Mesenchymal stem cell (in vitro differentiated cells and primary cell): ENCODE measurements at regions not wholly inside any gene's neighbourhood (a gene's known extent, or its start where the extent isn't known, plus 50 kb on each side); places are given as distances from the start of the nearest gene placed in this dataset.

Source experiments
- DNase-seq: peaks from one replicate; pipeline ENCODE4 v3.0.0-alpha.2; 2013
- H2AFZ ChIP-seq: one replicate; pipeline ENCODE4 v1.6.1; 2013; ENCODE audit warnings: low read depth, mild to moderate bottlenecking, control low read depth, inconsistent platforms, low read length, moderate library complexity
- H2AK5ac ChIP-seq: 2 replicates; pipeline ENCODE4 v1.6.1; 2013; ENCODE audit warnings: low read length, moderate library complexity, mild to moderate bottlenecking, inconsistent platforms; ENCODE audit not compliant: severe bottlenecking
- H2BK120ac ChIP-seq: one replicate; pipeline ENCODE4 v1.6.1; 2013; ENCODE audit warnings: low read depth, mild to moderate bottlenecking, inconsistent platforms, low read length, moderate library complexity
- H2BK12ac ChIP-seq, 2 experiments: one replicate each; pipeline ENCODE4 v1.6.1; 2013; ENCODE audit warnings: inconsistent platforms in 2 of 2, low read length in 2 of 2, mild to moderate bottlenecking in 2 of 2, moderate library complexity in 2 of 2, control low read depth in 1 of 2
- H2BK15ac ChIP-seq: one replicate; pipeline ENCODE4 v1.6.1; 2013; ENCODE audit warnings: mild to moderate bottlenecking, low read depth, inconsistent platforms; ENCODE audit not compliant: poor library complexity, severe bottlenecking
- H2BK5ac ChIP-seq: 2 replicates; pipeline ENCODE4 v1.6.1; 2013; ENCODE audit warnings: low read depth, mild to moderate bottlenecking, low read length, control low read depth, inconsistent platforms; ENCODE audit not compliant: poor library complexity, severe bottlenecking
- H3K14ac ChIP-seq, 2 experiments: one replicate each; pipeline ENCODE4 v1.6.1; 2013; ENCODE audit warnings: inconsistent platforms in 2 of 2, low read length in 2 of 2, control low read depth in 1 of 2, mild to moderate bottlenecking in 1 of 2, moderate library complexity in 1 of 2
- H3K18ac ChIP-seq, 2 experiments: one replicate each; pipeline ENCODE4 v1.6.1; 2013; ENCODE audit warnings: inconsistent platforms in 2 of 2, low read length in 2 of 2, control low read depth in 1 of 2, low read depth in 1 of 2, mild to moderate bottlenecking in 1 of 2
- H3K23ac ChIP-seq, 2 experiments: one replicate each; pipeline ENCODE4 v1.6.1; 2013; ENCODE audit warnings: inconsistent platforms in 2 of 2, low read length in 2 of 2, mild to moderate bottlenecking in 2 of 2, moderate library complexity in 2 of 2, control low read depth in 1 of 2
- H3K27ac ChIP-seq: 2 replicates; pipeline ENCODE4 v1.5.1; 2013; ENCODE audit warnings: mild to moderate bottlenecking, moderate library complexity, low read length, control low read depth, inconsistent platforms; ENCODE audit not compliant: poor library complexity, severe bottlenecking
- H3K27me3 ChIP-seq, 2 experiments: 2 replicates each; pipeline versions ENCODE4 v1.6.1 to v1.7.0; 2013; ENCODE audit warnings: low read length in 2 of 2, mild to moderate bottlenecking in 2 of 2, moderate library complexity in 2 of 2, control low read depth in 1 of 2, inconsistent platforms in 1 of 2; ENCODE audit not compliant: control insufficient read depth in 1 of 2, insufficient read depth in 1 of 2
- H3K36me3 ChIP-seq, 2 experiments: 2 replicates each; pipeline versions ENCODE4 v1.6.1 to v1.7.0; 2013; ENCODE audit warnings: low read length in 2 of 2, control low read depth in 1 of 2, inconsistent platforms in 1 of 2, low read depth in 1 of 2, mild to moderate bottlenecking in 1 of 2; ENCODE audit not compliant: insufficient read depth in 2 of 2, control insufficient read depth in 1 of 2
- H3K4ac ChIP-seq, 2 experiments: one replicate each; pipeline ENCODE4 v1.6.1; 2013; ENCODE audit warnings: inconsistent platforms in 2 of 2, low read length in 2 of 2, mild to moderate bottlenecking in 2 of 2, moderate library complexity in 2 of 2, control low read depth in 1 of 2, low read depth in 1 of 2
- H3K4me1 ChIP-seq: 2 replicates; pipeline ENCODE4 v1.6.1; 2013; ENCODE audit warnings: low read depth, low read length, control low read depth; ENCODE audit not compliant: control insufficient read depth, insufficient read depth
- H3K4me2 ChIP-seq: 2 replicates; pipeline ENCODE4 v1.6.1; 2013; ENCODE audit warnings: low read length, mild to moderate bottlenecking, inconsistent platforms; ENCODE audit not compliant: poor library complexity, severe bottlenecking
- H3K4me3 ChIP-seq, 2 experiments: 2 replicates each; pipeline versions ENCODE4 v1.5.1 to v1.7.0; 2013; ENCODE audit warnings: low read length in 2 of 2, mild to moderate bottlenecking in 2 of 2, control low read depth in 1 of 2, low read depth in 1 of 2; ENCODE audit not compliant: insufficient read depth in 1 of 2
- H3K79me1 ChIP-seq: replicated peaks from 2 replicates; pipeline ENCODE4 v1.6.1; 2013; ENCODE audit warnings: mild to moderate bottlenecking, control low read depth, low read length, inconsistent platforms; ENCODE audit not compliant: poor library complexity, severe bottlenecking
- H3K9ac ChIP-seq: 2 replicates; pipeline ENCODE4 v1.7.0; 2013; ENCODE audit warnings: mild to moderate bottlenecking, low read length, moderate library complexity
- H3K9me3 ChIP-seq: 2 replicates; pipeline ENCODE4 v1.7.0; 2013; ENCODE audit warnings: mild to moderate bottlenecking, low read length; ENCODE audit not compliant: control insufficient read depth
- H4K8ac ChIP-seq: one replicate; pipeline ENCODE4 v1.6.1; 2013; ENCODE audit warnings: inconsistent platforms, mild to moderate bottlenecking, low read length, moderate library complexity
- H4K91ac ChIP-seq: one replicate; pipeline ENCODE4 v1.6.1; 2013; ENCODE audit warnings: mild to moderate bottlenecking, low read length, inconsistent platforms
- WGBS: methylation state at CpG from one replicate; pipeline ENCODE4 v1.1.7; 2013; ENCODE audit warnings: mixed read lengths; 5-methylcytosine and 5-hydroxymethylcytosine counted together

DNA sequence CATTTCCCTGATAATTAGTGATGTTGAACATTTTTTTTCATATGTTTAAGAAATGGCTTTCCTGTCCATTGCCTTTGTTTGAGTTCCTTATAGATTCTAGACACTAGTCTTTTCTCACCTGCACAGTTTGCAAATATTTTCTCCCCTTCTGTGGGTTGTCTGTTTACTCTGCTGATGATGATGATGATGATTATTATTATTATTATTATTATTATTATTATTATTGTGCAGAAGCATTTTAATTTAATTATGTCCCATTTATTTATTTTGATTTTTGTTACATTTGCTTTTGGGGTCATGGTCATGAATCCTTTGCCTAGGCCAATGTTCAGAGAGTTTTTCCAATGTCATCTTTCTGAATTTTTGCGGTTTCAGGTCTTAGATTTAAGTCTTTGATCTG is 492.5 kb upstream of the TSHZ3 start:
- no peak overlapping the region for H2AK5ac ChIP-seq
- DNase-seq = no peak
- H4K8ac ChIP-seq = no peak overlapping the region
- H3K27me3 ChIP-seq = no peaks in the 10 kb centered on the region
- no peak overlapping the region for H3K9ac ChIP-seq
- H3K4me1 ChIP-seq = no peaks in the 10 kb centered on the region
- no peak overlapping the region for H2AFZ ChIP-seq
- H3K27ac ChIP-seq = no peak overlapping the region
- H3K4me3 ChIP-seq = no peak overlapping the region
- H2BK120ac ChIP-seq = no peak overlapping the region
- WGBS = 44% methylated on average over 1 of the region's 1 CpG
- no peak overlapping the region for H3K14ac ChIP-seq
- peaks cover 35% of the 10 kb centered on the region for H3K9me3 ChIP-seq
- H3K4me2 ChIP-seq = no peak overlapping the region
- H3K79me1 ChIP-seq = no peaks in the 10 kb centered on the region
- no peak overlapping the region for H3K23ac ChIP-seq
- no peak overlapping the region for H3K4ac ChIP-seq
- no peaks in the 10 kb centered on the region for H3K36me3 ChIP-seq
- H2BK15ac ChIP-seq = no peak overlapping the region
- no peak overlapping the region for H3K18ac ChIP-seq
- no peak overlapping the region for H2BK12ac ChIP-seq
- H2BK5ac ChIP-seq = no peak overlapping the region
- no peak overlapping the region for H4K91ac ChIP-seq

DNA sequence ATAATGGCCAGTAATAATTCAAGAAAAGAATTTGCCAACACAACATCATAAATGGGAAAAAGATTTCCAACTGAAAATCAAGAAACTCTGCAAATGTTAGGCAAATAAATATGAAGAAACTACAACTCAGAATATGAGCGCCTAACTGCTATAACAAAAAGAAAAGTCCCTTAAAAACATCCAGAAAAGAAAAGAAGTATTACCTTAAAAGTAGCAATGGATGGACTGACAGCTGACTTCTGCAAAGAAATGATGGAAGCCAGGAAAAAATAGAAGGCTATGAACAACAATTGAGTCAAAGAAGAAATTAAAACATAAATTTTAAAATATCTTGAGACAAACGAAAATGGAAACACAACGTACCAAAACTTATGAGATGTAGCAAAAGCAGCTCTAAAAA is 482.3 kb upstream of the ZNF507 start:
- no peak overlapping the region for H3K4me2 ChIP-seq
- H3K14ac ChIP-seq = no peak overlapping the region
- H3K79me1 ChIP-seq = no peaks in the 10 kb centered on the region
- H3K9ac ChIP-seq = no peak overlapping the region
- H4K8ac ChIP-seq = no peak overlapping the region
- H3K9me3 ChIP-seq = peaks cover 72% of the 10 kb centered on the region
- no CpG with 5 or more reads among the region's 3 CpGs for WGBS
- no peak overlapping the region for H2AK5ac ChIP-seq
- no peak overlapping the region for H3K23ac ChIP-seq
- no peak overlapping the region for H3K27ac ChIP-seq
- H3K4me1 ChIP-seq = no peaks in the 10 kb centered on the region
- no peak overlapping the region for H2AFZ ChIP-seq
- no peaks in the 10 kb centered on the region for H3K27me3 ChIP-seq
- no peak overlapping the region for H3K4me3 ChIP-seq
- H4K91ac ChIP-seq = no peak overlapping the region
- no peaks in the 10 kb centered on the region for H3K36me3 ChIP-seq
- H2BK120ac ChIP-seq = no peak overlapping the region
- H3K18ac ChIP-seq = no peak overlapping the region
- H2BK12ac ChIP-seq = no peak overlapping the region
- H2BK15ac ChIP-seq = no peak overlapping the region
- H2BK5ac ChIP-seq = no peak overlapping the region
- H3K4ac ChIP-seq = no peak overlapping the region
- no peak for DNase-seq

DNA sequence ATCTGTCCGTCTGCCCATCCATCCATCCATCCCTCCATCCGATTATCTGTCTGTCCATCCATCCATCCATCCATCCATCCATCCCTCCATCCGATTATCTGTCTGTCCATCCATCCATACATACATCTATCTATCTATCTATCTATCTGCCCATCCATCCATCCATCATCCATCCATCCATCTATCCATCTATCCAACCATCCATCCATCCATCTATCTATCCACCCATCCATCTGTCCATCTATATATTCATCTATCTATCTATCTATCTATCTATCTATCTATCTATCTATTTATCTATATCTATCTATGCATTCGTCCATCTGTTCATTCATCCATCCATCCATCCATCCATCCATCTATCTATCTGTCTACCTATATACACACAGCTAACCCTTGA is 471.1 kb upstream of the ZNF507 start:
- no peak overlapping the region for H2AK5ac ChIP-seq
- no peaks in the 10 kb centered on the region for H3K4me1 ChIP-seq
- H3K27ac ChIP-seq = no peak overlapping the region
- H3K79me1 ChIP-seq = no peaks in the 10 kb centered on the region
- no peak overlapping the region for H2BK15ac ChIP-seq
- H3K9ac ChIP-seq = no peak overlapping the region
- H2BK5ac ChIP-seq = no peak overlapping the region
- no peak overlapping the region for H4K91ac ChIP-seq
- H3K27me3 ChIP-seq = no peaks in the 10 kb centered on the region
- WGBS = 83% methylated on average over 4 of the region's 4 CpGs
- H2BK120ac ChIP-seq = no peak overlapping the region
- no peak overlapping the region for H3K23ac ChIP-seq
- H3K4ac ChIP-seq = no peak overlapping the region
- H3K4me3 ChIP-seq = no peak overlapping the region
- no peak overlapping the region for H3K14ac ChIP-seq
- no peak overlapping the region for H4K8ac ChIP-seq
- no peak overlapping the region for H2AFZ ChIP-seq
- DNase-seq = no peak
- no peak overlapping the region for H3K4me2 ChIP-seq
- no peak overlapping the region for H2BK12ac ChIP-seq
- peaks cover 11% of the 10 kb centered on the region for H3K9me3 ChIP-seq
- H3K36me3 ChIP-seq = no peaks in the 10 kb centered on the region
- no peak overlapping the region for H3K18ac ChIP-seq

DNA sequence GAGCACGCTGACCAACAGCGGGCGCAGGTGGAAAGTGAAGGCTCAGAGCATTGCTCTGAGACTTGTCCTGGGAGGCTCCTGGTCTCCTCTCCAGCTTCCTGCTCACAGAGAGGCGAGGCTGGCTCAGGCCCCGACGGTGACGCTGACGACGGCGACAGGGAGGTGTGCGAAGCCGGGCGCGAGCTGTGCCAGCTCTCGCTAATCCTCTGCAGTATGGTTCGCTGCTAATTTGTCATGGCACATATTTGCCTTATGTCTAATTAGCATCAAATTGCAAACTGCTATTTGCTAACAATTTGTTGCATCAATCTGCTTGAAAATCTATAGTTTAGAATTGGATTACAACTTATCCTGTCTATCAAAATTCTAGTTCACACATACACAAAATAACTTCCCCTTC is 469.8 kb upstream of the ZNF507 start:
- DNase-seq = no peak
- Histone ChIP-seq H3K4ac (no peak overlapping the region), H2AK5ac (no peak overlapping the region), H3K4me1 (no peaks in the 10 kb centered on the region), H3K36me3 (no peaks in the 10 kb centered on the region), H3K14ac (no peak overlapping the region), H4K91ac (no peak overlapping the region), H3K79me1 (no peaks in the 10 kb centered on the region), H3K4me2 (no peak overlapping the region), H2AFZ (no peak overlapping the region), H3K18ac (no peak overlapping the region), H3K23ac (no peak overlapping the region), H2BK15ac (no peak overlapping the region), H2BK120ac (no peak overlapping the region), H2BK12ac (no peak overlapping the region), H3K9ac (no peak overlapping the region), H3K27me3 (no peaks in the 10 kb centered on the region), H3K27ac (no peak overlapping the region), H4K8ac (no peak overlapping the region), H3K9me3 (peaks cover 8% of the 10 kb centered on the region), H3K4me3 (no peak overlapping the region), H2BK5ac (no peak overlapping the region)
- 88% methylated on average over 15 of the region's 16 CpGs for WGBS
